Heart left ventricle (tissue), 16 donors: ENCODE measurements at regions not wholly inside any gene's neighbourhood (a gene's known extent, or its start where the extent isn't known, plus 50 kb on each side); places are given as distances from the start of the nearest gene placed in this dataset.
A peak's percentile ranks its signal among the peaks of the same experiment; 100 is the strongest.

ENCODE experiments used
- ATAC-seq, 4 donors: fragments of 200-7000 bp; cut with Tn5 transposase; one replicate each; pipeline ENCODE4 v1.9.1; 2020 to 2022; ENCODE audit warnings: moderate library complexity in 4 of 4, mild to moderate bottlenecking in 3 of 4, moderate number of reproducible peaks in 1 of 4
- DNase-seq, 5 donors: peaks; one replicate each; pipeline ENCODE4 v3.0.0-alpha.2; 2020
- H3K27ac ChIP-seq, 12 donors: fragments of 200-600 bp; sonication (generic) in 4 of 12; one replicate each; pipeline versions ENCODE4 v1.5.0 to v1.8.0; 2016 to 2022; ENCODE audit warnings: mild to moderate bottlenecking in 2 of 12
- H3K27me3 ChIP-seq, 9 donors: fragments of 200-600 bp; sonication (generic) in 2 of 9; one replicate each; pipeline versions ENCODE4 v1.5.1 to v1.8.0; 2016 to 2022; ENCODE audit warnings: mild to moderate bottlenecking in 3 of 9
- H3K36me3 ChIP-seq, 9 donors: fragments of 200-600 bp; sonication (generic) in 2 of 9; one replicate each; pipeline versions ENCODE4 v1.5.0 to v1.8.0; 2018 to 2022; ENCODE audit warnings: mild to moderate bottlenecking in 2 of 9
- H3K4me1 ChIP-seq, 12 donors: fragments of 200-600 bp; sonication (generic) in 4 of 12; one replicate each; pipeline versions ENCODE4 v1.5.0 to v1.8.0; 2016 to 2022; ENCODE audit warnings: mild to moderate bottlenecking in 3 of 12
- H3K4me3 ChIP-seq, 12 donors: fragments of 200-600 bp; sonication (generic) in 4 of 12; one replicate each; pipeline versions ENCODE4 v1.5.0 to v1.8.0; 2017 to 2022; ENCODE audit warnings: mild to moderate bottlenecking in 9 of 12, moderate library complexity in 4 of 12
- H3K9me3 ChIP-seq, 12 donors: fragments of 200-600 bp; sonication (generic) in 4 of 12; one replicate each; pipeline versions ENCODE4 v1.5.0 to v1.8.0; 2016 to 2022; ENCODE audit warnings: mild to moderate bottlenecking in 1 of 12
- CTCF ChIP-seq, 12 donors: fragments of 200-600 bp; sonication (generic) in 4 of 12; IDR thresholded peaks; one replicate each; pipeline versions ENCODE4 v1.5.0 to v1.8.0; 2018 to 2022; ENCODE audit warnings: antibody characterized with exemption in 12 of 12, mild to moderate bottlenecking in 5 of 12
- POLR2A ChIP-seq, 2 donors: fragments of 450-650 bp; IDR thresholded peaks; one replicate each; pipeline ENCODE4 v1.6.1; 2017; ENCODE audit warnings: antibody characterized with exemption in 2 of 2, mild to moderate bottlenecking in 2 of 2, moderate library complexity in 2 of 2
- WGBS, 4 donors: extraction: QIAGEN DNeasy Blood & Tissue Kit in 2 of 4; methylation state at CpG; one replicate each; pipeline versions ENCODE4 v1.1.5 to v1.1.7; 2013 to 2018; 5-methylcytosine and 5-hydroxymethylcytosine counted together
- intact Hi-C, 10 donors: fragments of 100-400 bp; cut with DNase I; formaldehyde crosslinking; loops; one replicate each; pipeline versions ENCODE4 v1.11.1 to v1.14.2; 2022
- donor health status: ischemic (EF 13 %, LVEDD 7.1; RV severe dilation, severe dysfunction).
- donor health status: healthy with polysubstance abuse.
- donor health status: DM: no; HTN: yes; CAD: no.
- donor health status: DM: no; HTN: no; CAD: no.
- donor health status: ischemic (EF 25% LVEDD 6.9; RV normal size, moderate dysfunction).
- donor health status: ischemic (EF 25% LVEDD 5.7; RV mildly dilated, moderate dysfunction).
- donor health status: healthy.
- donor health status: DM: yes; HTN: yes; CAD: no.
- donor health status: ischemic (EF 35%, LVEDD 5.7; RV mildly dilated, moderate dysfunction).
- donor health status: nonischemic (EF 11% LVEDD 7.7; RV severe dilation, severe dysfunction).
- donor health status: DM: yes; HTN: yes; CAD: no.
- donor health status: PGD.
- donor health status: ischemic (EF 29% LVEDD 5.4; RV normal size, mild dysfunction).
- donor health status: nonischemic (EF 23%, LVEDD 6.1; RV moderate dilation, normal function).

GRCh38 chr3:124306665-124307064 is 314.7 kb upstream of the ROPN1 start:
- H3K36me3 ChIP-seq, result peaks cover 0 to 4% (median 0%) of the 10 kb centered on the region in 9 donors
- no peak for DNase-seq
- no peak for TF ChIP-seq POLR2A (IDR thresholded peaks at IDR 0.05)
- TF ChIP-seq CTCF (IDR thresholded peaks at IDR 0.05), result no peak
- ATAC-seq, result no peak
- no peaks in the 10 kb centered on the region for H3K27me3 ChIP-seq
- intact Hi-C loops, result no loop called here
- no peak overlapping the region for H3K4me3 ChIP-seq
- no peak overlapping the region for H3K27ac ChIP-seq
- no peaks in the 10 kb centered on the region for H3K4me1 ChIP-seq
- peaks cover 0 to 29% (median 17%) of the 10 kb centered on the region in 12 donors for H3K9me3 ChIP-seq

- H3K27me3 ChIP-seq, result no peaks in the 10 kb centered on the region
- WGBS, 4 donors, result 93 to 98% (median 96%) methylated on average over 3 of the region's 3 CpGs
- intact Hi-C loops, result no loop called here
Observed at GRCh38 chr3:124313621-124314020, 321.7 kb upstream of the ROPN1 start.

GRCh38 chr3:124315215-124316033 is 323.5 kb upstream of the ROPN1 start:
- Histone ChIP-seq H3K4me1 (no peaks in the 10 kb centered on the region), H3K27ac (no peak overlapping the region), H3K4me3 (no peak overlapping the region), H3K9me3 (no peaks in the 10 kb centered on the region), H3K36me3 (no peaks in the 10 kb centered on the region), H3K27me3 (no peaks in the 10 kb centered on the region)
- 78 to 84% (median 81%) methylated on average over 9 of the region's 9 CpGs for WGBS, 4 donors
- intact Hi-C loops, result no loop called here
- peak in 1 of 4 donors; percentile 46 for ATAC-seq
- DNase-seq, result no peak
- TF ChIP-seq CTCF (IDR thresholded peaks at IDR 0.05) (no peak), POLR2A (IDR thresholded peaks at IDR 0.05) (no peak)

More at GRCh38 chr3:124313621-124314020, 321.7 kb upstream of the ROPN1 start:
- Histone ChIP-seq H3K9me3 (no peaks in the 10 kb centered on the region), H3K27ac (no peak overlapping the region), H3K36me3 (no peaks in the 10 kb centered on the region), H3K4me1 (no peaks in the 10 kb centered on the region), H3K4me3 (no peak overlapping the region)
- TF ChIP-seq POLR2A (IDR thresholded peaks at IDR 0.05) (no peak), CTCF (IDR thresholded peaks at IDR 0.05) (no peak)
- no peak for ATAC-seq
- DNase-seq, result no peak

- no peak overlapping the region for H3K27ac ChIP-seq
- TF ChIP-seq CTCF (IDR thresholded peaks at IDR 0.05) (no peak), POLR2A (IDR thresholded peaks at IDR 0.05) (no peak)
- H3K36me3 ChIP-seq, result no peaks in the 10 kb centered on the region
- ATAC-seq, result no peak
- H3K27me3 ChIP-seq, result no peaks in the 10 kb centered on the region
- 87 to 96% (median 94%) methylated on average over 5 of the region's 5 CpGs for WGBS, 4 donors
- H3K9me3 ChIP-seq, result no peaks in the 10 kb centered on the region
- intact Hi-C loops, result no loop called here
- no peak overlapping the region for H3K4me3 ChIP-seq
- peaks cover 0 to 3% (median 0%) of the 10 kb centered on the region in 12 donors for H3K4me1 ChIP-seq
- no peak for DNase-seq
Observed at GRCh38 chr3:124316034-124316287, 324.0 kb upstream of the ROPN1 start.
